ENCODE measurements at regions not wholly inside any gene's neighbourhood (a gene's known extent, or its start where the extent isn't known, plus 50 kb on each side); places are given as distances from the start of the nearest gene placed in this dataset.

GRCh38 chr4:177119021-177119471, 190.6 kb upstream of the NEIL3 start:
- DNase-seq: no peak

- no peak for DNase-seq
Measured at GRCh38 chr4:177119691-177120090, 190.0 kb upstream of the NEIL3 start.

GRCh38 chr4:177123811-177124210, 185.9 kb upstream of the NEIL3 start:
- DNase-seq: no peak

- DNase-seq: no peak
Measured at GRCh38 chr4:177124349-177125064, 185.2 kb upstream of the NEIL3 start.

- DNase-seq: no peak
Measured at GRCh38 chr4:177125656-177126055, 184.0 kb upstream of the NEIL3 start.

GRCh38 chr4:177127658-177128057, 182.0 kb upstream of the NEIL3 start:
- DNase-seq: no peak

- no peak for DNase-seq
Measured at GRCh38 chr4:177128306-177128705, 181.4 kb upstream of the NEIL3 start.

GRCh38 chr4:177131736-177132135, 177.9 kb upstream of the NEIL3 start:
- DNase-seq: no peak

GRCh38 chr4:177147668-177148067, 162.0 kb upstream of the NEIL3 start:
- no peak for DNase-seq

- no peak for DNase-seq
Measured at GRCh38 chr4:177155454-177155853, 154.2 kb upstream of the NEIL3 start.

- no peak for DNase-seq
Measured at GRCh38 chr4:177159600-177159999, 150.1 kb upstream of the NEIL3 start.

- DNase-seq: no peak
Measured at GRCh38 chr4:177161781-177162180, 147.9 kb upstream of the NEIL3 start.

GRCh38 chr4:177163532-177163931, 146.1 kb upstream of the NEIL3 start:
- DNase-seq: no peak

GRCh38 chr4:177171588-177171987, 138.1 kb upstream of the NEIL3 start:
- DNase-seq: no peak

GRCh38 chr4:177175473-177175872, 134.2 kb upstream of the NEIL3 start:
- DNase-seq: no peak

- DNase-seq: no peak
Measured at GRCh38 chr4:177177541-177178081, 132.1 kb upstream of the NEIL3 start.

- DNase-seq: no peak
Measured at GRCh38 chr4:177178246-177178645, 131.4 kb upstream of the NEIL3 start.

GRCh38 chr4:177182166-177182565, 127.5 kb upstream of the NEIL3 start:
- no peak for DNase-seq

- DNase-seq: no peak
Measured at GRCh38 chr4:177182728-177183127, 126.9 kb upstream of the NEIL3 start.

- no peak for DNase-seq
Measured at GRCh38 chr4:177185151-177185550, 124.5 kb upstream of the NEIL3 start.

GRCh38 chr4:177185579-177185978, 124.1 kb upstream of the NEIL3 start:
- no peak for DNase-seq

GRCh38 chr4:177187371-177187770, 122.3 kb upstream of the NEIL3 start:
- no peak for DNase-seq

- no peak for DNase-seq
Measured at GRCh38 chr4:177190995-177191580, 118.6 kb upstream of the NEIL3 start.

GRCh38 chr4:177191586-177191985, 118.1 kb upstream of the NEIL3 start:
- no peak for DNase-seq

- no peak for DNase-seq
Measured at GRCh38 chr4:177191991-177192390, 117.7 kb upstream of the NEIL3 start.

Measured in NCI-H1694 treated with DMSO at 0.1 percent for 48 hours (cell line).